Erythroblast (primary cell): ENCODE measurements at regions not wholly inside any gene's neighbourhood (a gene's known extent, or its start where the extent isn't known, plus 50 kb on each side); places are given as distances from the start of the nearest gene placed in this dataset.

Source experiments
- GATA1 ChIP-seq: IDR thresholded peaks from 2 replicates; pipeline ENCODE4 v1.6.1; 2011; ENCODE audit warnings: low read depth, mild to moderate bottlenecking, control low read depth, low read length, moderate library complexity
- POLR2A ChIP-seq: IDR thresholded peaks from 2 replicates; pipeline ENCODE4 v1.6.1; 2011; ENCODE audit warnings: mild to moderate bottlenecking, low read length

GRCh38 chrX:45743906-45744625 is 543.4 kb upstream of the DIPK2B start:
- no peak for TF ChIP-seq POLR2A
- TF ChIP-seq GATA1: no peak
